ENCODE measurements at regions not wholly inside any gene's neighbourhood (a gene's known extent, or its start where the extent isn't known, plus 50 kb on each side); places are given as distances from the start of the nearest gene placed in this dataset.

- H3K27me3 Mint-ChIP-seq (ENCODE audit: low read depth in 2 of 2), result peaks cover 0 to 3% of the 10 kb centered on the region in 2 donors
- H3K4me3 Mint-ChIP-seq, result no peak overlapping the region
- no peak overlapping the region for H3K27ac ChIP-seq (ENCODE audit: low read length)
- H3K4me1 Mint-ChIP-seq, result peaks cover 0 to 4% of the 10 kb centered on the region in 2 donors
- H3K9me3 ChIP-seq (ENCODE audit: control insufficient read depth, insufficient read depth, low read length), result no peaks in the 10 kb centered on the region
- 89% methylated on average over 11 of the region's 11 CpGs for WGBS (ENCODE audit: insufficient coverage)
- no peak overlapping the region for H3K27ac Mint-ChIP-seq
- intact Hi-C loops (cut with micrococcal nuclease), result no loop called here
- no peaks in the 10 kb centered on the region for H3K27me3 ChIP-seq (ENCODE audit: control insufficient read depth, insufficient read depth, low read length)
- no peaks in the 10 kb centered on the region for H3K36me3 Mint-ChIP-seq
- H3K36me3 ChIP-seq (ENCODE audit: control insufficient read depth, insufficient read depth, low read length), result no peaks in the 10 kb centered on the region
- H3K4me3 ChIP-seq (ENCODE audit: low read length), result no peak overlapping the region
- H3K9me3 Mint-ChIP-seq, result peaks cover 0 to 6% of the 10 kb centered on the region in 2 donors
- no peak for DNase-seq
- TF ChIP-seq CTCF (IDR thresholded peaks at IDR 0.05), result no peak
- no peak for ATAC-seq
- no peaks in the 10 kb centered on the region for H3K4me1 ChIP-seq (ENCODE audit: control insufficient read depth, insufficient read depth, low read length)
Observed at GRCh38 chr7:156061689-156062255, 249.5 kb upstream of the SHH start.

- no peaks in the 10 kb centered on the region for H3K9me3 ChIP-seq (ENCODE audit: control insufficient read depth, insufficient read depth, low read length)
- no peaks in the 10 kb centered on the region for H3K36me3 ChIP-seq (ENCODE audit: control insufficient read depth, insufficient read depth, low read length)
- H3K4me3 ChIP-seq (ENCODE audit: low read length), result no peak overlapping the region
- H3K27ac ChIP-seq (ENCODE audit: low read length), result no peak overlapping the region
- peaks cover 0 to 4% of the 10 kb centered on the region in 2 donors for H3K4me1 Mint-ChIP-seq
- TF ChIP-seq CTCF (IDR thresholded peaks at IDR 0.05), result no peak
- intact Hi-C loops (cut with micrococcal nuclease), result no loop called here
- peaks cover 0 to 6% of the 10 kb centered on the region in 2 donors for H3K9me3 Mint-ChIP-seq
- 89% methylated on average over 15 of the region's 15 CpGs for WGBS (ENCODE audit: insufficient coverage)
- H3K27ac Mint-ChIP-seq, result no peak overlapping the region
- no peaks in the 10 kb centered on the region for H3K27me3 Mint-ChIP-seq (ENCODE audit: low read depth in 2 of 2)
- no peak for DNase-seq
- H3K36me3 Mint-ChIP-seq, result no peaks in the 10 kb centered on the region
- ATAC-seq, result no peak
- H3K27me3 ChIP-seq (ENCODE audit: control insufficient read depth, insufficient read depth, low read length), result no peaks in the 10 kb centered on the region
- no peak overlapping the region for H3K4me3 Mint-ChIP-seq
- no peaks in the 10 kb centered on the region for H3K4me1 ChIP-seq (ENCODE audit: control insufficient read depth, insufficient read depth, low read length)
Observed at GRCh38 chr7:156060925-156061324, 248.7 kb upstream of the SHH start.

- ATAC-seq, result no peak
- no peak overlapping the region for H3K4me3 ChIP-seq (ENCODE audit: low read length)
- Mint-ChIP-seq H3K4me1 (peaks cover 0 to 4% of the 10 kb centered on the region in 2 donors), H3K27me3 (ENCODE audit: low read depth in 2 of 2) (no peaks in the 10 kb centered on the region), H3K4me3 (no peak overlapping the region), H3K36me3 (no peaks in the 10 kb centered on the region), H3K27ac (no peak overlapping the region), H3K9me3 (peaks cover 0 to 6% of the 10 kb centered on the region in 2 donors)
- no peaks in the 10 kb centered on the region for H3K9me3 ChIP-seq (ENCODE audit: control insufficient read depth, insufficient read depth, low read length)
- no peak for TF ChIP-seq CTCF (IDR thresholded peaks at IDR 0.05)
- no peaks in the 10 kb centered on the region for H3K4me1 ChIP-seq (ENCODE audit: control insufficient read depth, insufficient read depth, low read length)
- H3K27ac ChIP-seq (ENCODE audit: low read length), result no peak overlapping the region
- intact Hi-C loops (cut with micrococcal nuclease), result no loop called here
- DNase-seq, result no peak
- WGBS (ENCODE audit: insufficient coverage), result 79% methylated on average over 8 of the region's 9 CpGs
- H3K27me3 ChIP-seq (ENCODE audit: control insufficient read depth, insufficient read depth, low read length), result no peaks in the 10 kb centered on the region
- no peaks in the 10 kb centered on the region for H3K36me3 ChIP-seq (ENCODE audit: control insufficient read depth, insufficient read depth, low read length)
Observed at GRCh38 chr7:156059369-156059768, 247.1 kb upstream of the SHH start.

GRCh38 chr7:156058248-156058647 lies 246.0 kb upstream of the SHH start:
- intact Hi-C loops (cut with micrococcal nuclease), result no loop called here
- Histone ChIP-seq H3K27me3 (ENCODE audit: control insufficient read depth, insufficient read depth, low read length) (no peaks in the 10 kb centered on the region), H3K27ac (ENCODE audit: low read length) (no peak overlapping the region), H3K36me3 (ENCODE audit: control insufficient read depth, insufficient read depth, low read length) (no peaks in the 10 kb centered on the region), H3K4me3 (ENCODE audit: low read length) (no peak overlapping the region), H3K4me1 (ENCODE audit: control insufficient read depth, insufficient read depth, low read length) (no peaks in the 10 kb centered on the region), H3K9me3 (ENCODE audit: control insufficient read depth, insufficient read depth, low read length) (no peaks in the 10 kb centered on the region)
- no peak overlapping the region for H3K4me3 Mint-ChIP-seq
- DNase-seq, result no peak
- no peak overlapping the region for H3K27ac Mint-ChIP-seq
- ATAC-seq, result no peak
- no peaks in the 10 kb centered on the region for H3K36me3 Mint-ChIP-seq
- no peaks in the 10 kb centered on the region for H3K27me3 Mint-ChIP-seq (ENCODE audit: low read depth in 2 of 2)
- WGBS (ENCODE audit: insufficient coverage), result 92% methylated on average over 14 of the region's 14 CpGs
- TF ChIP-seq CTCF (IDR thresholded peaks at IDR 0.05), result no peak
- H3K4me1 Mint-ChIP-seq, result peaks cover 0 to 4% of the 10 kb centered on the region in 2 donors
- peaks cover 0 to 6% of the 10 kb centered on the region in 2 donors for H3K9me3 Mint-ChIP-seq

All from natural killer cell (primary cell).